Central memory CD8-positive, alpha-beta T cell (primary cell): ENCODE measurements at regions not wholly inside any gene's neighbourhood (a gene's known extent, or its start where the extent isn't known, plus 50 kb on each side); places are given as distances from the start of the nearest gene placed in this dataset.

Experiments used
- ATAC-seq: fragments of 150-1000 bp; cut with Tn5 transposase; replicated peaks from 2 replicates; pipeline ENCODE4 v1.10.0; 2022; ENCODE audit warnings: mild to moderate bottlenecking, moderate FRiP score, moderate number of reproducible peaks; ENCODE audit not compliant: poor library complexity, severe bottlenecking; ENCODE audit errors: extremely low read depth
- DNase-seq, 2 donors: peaks; one replicate each; pipeline ENCODE4 v3.0.0; 2021; ENCODE audit warnings: low spot score in 2 of 2
- H3K27ac Mint-ChIP-seq: one replicate; pipeline ENCODE4 v1.8.0; 2022; ENCODE audit warnings: low read depth, mild to moderate bottlenecking, moderate library complexity, mixed read lengths
- H3K27me3 Mint-ChIP-seq: one replicate; pipeline ENCODE4 v1.8.0; 2022; ENCODE audit warnings: mixed read lengths
- H3K36me3 Mint-ChIP-seq: one replicate; pipeline ENCODE4 v1.8.0; 2022; ENCODE audit warnings: mild to moderate bottlenecking, moderate library complexity, mixed read lengths; ENCODE audit not compliant: insufficient read depth
- H3K4me1 Mint-ChIP-seq: one replicate; pipeline ENCODE4 v1.8.0; 2022; ENCODE audit warnings: mixed read lengths
- H3K4me3 Mint-ChIP-seq: one replicate; pipeline ENCODE4 v1.8.0; 2022; ENCODE audit warnings: mild to moderate bottlenecking, moderate library complexity, mixed read lengths
- H3K9me3 Mint-ChIP-seq: one replicate; pipeline ENCODE4 v1.8.0; 2022; ENCODE audit warnings: mixed read lengths

DNA sequence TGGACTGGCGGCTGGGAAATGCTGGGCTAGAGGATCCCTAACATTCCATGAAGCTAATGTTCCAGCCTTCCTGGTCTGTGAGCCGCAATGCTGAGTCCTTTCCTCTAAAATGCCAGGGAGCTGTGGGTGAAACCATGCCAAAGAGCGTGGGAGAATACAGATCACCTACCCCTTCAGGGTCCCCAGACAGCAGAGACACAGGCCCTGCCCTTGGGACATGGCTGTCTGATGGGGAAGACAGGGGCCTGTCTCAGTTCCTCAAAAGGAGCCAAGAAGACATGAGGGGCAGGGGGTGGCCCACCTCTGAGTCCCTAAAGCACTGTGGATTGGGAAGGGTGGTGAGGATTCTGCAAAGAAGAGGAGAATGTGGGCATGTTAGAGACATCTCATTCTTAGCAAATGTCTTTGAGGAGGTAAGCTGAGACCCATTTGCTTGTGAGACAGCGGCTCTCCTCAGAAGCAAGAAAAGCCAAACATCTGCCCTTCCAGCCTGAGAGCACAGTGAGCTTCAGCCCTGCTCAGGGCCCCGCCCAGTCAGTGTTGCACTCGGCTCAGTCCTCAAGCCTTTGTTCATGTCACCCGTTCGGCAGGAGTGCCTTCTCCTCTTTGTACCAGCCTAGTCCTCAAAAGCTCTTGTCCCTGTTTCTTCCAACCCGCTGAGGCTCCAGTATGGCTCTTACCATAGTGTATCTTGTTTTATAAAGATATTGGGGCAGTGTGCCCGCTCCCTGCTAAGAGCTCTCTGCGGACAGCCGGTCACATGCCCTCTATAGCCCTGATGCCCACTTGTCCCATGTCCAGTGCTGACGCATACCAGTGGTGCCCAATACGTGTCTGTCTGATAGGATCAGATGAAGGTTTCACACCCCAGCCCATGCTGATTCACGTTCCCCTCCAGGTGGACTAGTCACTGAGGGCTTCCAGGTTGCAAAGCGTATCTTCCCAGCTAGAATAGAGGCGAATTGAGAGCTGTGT lies 286.2 kb downstream of the CYP26B1 start:
- no peaks in the 10 kb centered on the region for H3K9me3 Mint-ChIP-seq
- no peak overlapping the region for H3K4me3 Mint-ChIP-seq
- no peaks in the 10 kb centered on the region for H3K36me3 Mint-ChIP-seq
- H3K4me1 Mint-ChIP-seq, result no peaks in the 10 kb centered on the region
- no peak overlapping the region for H3K27ac Mint-ChIP-seq
- DNase-seq (no peak), ATAC-seq (no peak)
- H3K27me3 Mint-ChIP-seq, result peaks cover 32% of the 10 kb centered on the region

DNA sequence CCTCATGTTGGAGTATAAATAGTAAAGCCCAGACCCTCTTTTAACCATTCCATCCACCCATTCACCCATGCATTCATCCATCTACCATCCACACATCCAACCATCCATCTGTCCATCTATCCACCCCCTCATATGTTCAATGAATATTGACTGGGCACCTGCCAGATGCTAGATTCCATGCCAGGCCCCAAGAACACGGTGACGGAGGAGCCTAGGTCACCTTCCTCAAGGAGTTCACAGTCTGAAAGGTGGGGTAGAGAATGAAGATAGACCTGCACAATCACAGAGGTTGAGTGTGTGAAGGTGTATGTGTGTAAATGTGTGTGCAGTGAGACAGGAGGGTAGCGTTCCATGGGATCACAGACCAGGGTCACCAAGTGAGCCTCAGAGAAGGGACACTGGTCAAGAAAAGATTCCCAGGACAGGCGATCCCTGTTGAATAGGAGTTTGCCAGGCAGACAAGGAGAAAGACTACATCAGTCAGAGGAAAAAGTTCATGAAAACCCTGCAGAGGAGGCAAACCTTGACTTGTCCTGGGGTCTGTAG lies 287.2 kb downstream of the CYP26B1 start:
- Mint-ChIP-seq H3K27me3 (peaks cover 29% of the 10 kb centered on the region), H3K9me3 (no peaks in the 10 kb centered on the region), H3K27ac (no peak overlapping the region), H3K4me3 (no peak overlapping the region), H3K4me1 (no peaks in the 10 kb centered on the region), H3K36me3 (no peaks in the 10 kb centered on the region)
- ATAC-seq (no peak), DNase-seq (no peak)

DNA sequence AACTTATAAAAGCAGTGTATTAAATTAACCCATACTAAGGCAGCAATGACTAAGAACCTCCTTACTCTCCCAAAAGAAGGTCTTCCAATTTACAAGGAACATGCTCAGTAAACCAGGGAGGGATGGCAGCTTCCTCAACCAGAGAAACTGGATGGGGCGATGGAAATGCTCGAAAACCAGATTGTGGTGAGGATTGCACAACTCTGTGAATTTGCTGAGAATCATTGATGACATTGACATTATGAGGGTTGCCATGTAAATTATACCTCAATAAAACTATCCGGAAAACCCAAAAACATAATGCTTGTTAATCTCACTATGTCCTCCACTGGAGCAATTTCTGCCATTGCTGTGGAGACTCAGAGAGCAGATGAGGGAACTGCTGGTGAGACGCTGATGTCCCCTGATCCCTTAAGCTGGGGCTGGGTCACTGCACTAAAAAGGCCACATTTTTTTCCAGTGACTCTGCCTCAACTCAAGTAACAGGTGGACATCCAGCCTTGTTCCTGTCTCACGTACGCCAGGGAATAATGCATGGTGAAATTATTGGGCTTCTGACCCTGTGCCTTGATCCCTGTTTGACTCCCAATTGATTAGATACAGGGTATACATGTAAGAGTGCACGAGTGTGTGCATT lies 288.3 kb downstream of the CYP26B1 start:
- peaks cover 22% of the 10 kb centered on the region for H3K27me3 Mint-ChIP-seq
- no peaks in the 10 kb centered on the region for H3K4me1 Mint-ChIP-seq
- H3K27ac Mint-ChIP-seq, result no peak overlapping the region
- H3K36me3 Mint-ChIP-seq, result no peaks in the 10 kb centered on the region
- no peaks in the 10 kb centered on the region for H3K9me3 Mint-ChIP-seq
- DNase-seq (no peak), ATAC-seq (no peak)
- no peak overlapping the region for H3K4me3 Mint-ChIP-seq

DNA sequence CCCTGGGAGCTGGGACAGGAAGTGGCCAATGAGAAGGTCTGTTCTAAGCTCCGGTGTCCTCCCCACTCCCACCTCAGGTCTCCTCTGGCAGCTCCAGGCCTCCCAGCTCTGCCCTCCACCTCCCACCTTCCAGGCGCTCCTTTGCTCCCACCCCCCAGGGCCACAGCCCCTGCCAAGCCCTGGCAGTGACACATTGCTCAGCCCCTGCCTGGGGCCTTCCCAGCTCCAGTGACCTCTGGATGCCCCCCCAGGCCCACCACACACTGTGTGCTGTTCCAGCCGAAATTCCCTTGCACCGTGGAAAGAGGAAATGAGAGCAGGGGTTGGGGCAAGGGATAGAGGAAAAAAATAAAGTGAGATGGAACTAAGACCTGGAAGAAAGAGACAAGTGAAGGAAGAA lies 289.6 kb downstream of the CYP26B1 start:
- peaks cover 22% of the 10 kb centered on the region for H3K27me3 Mint-ChIP-seq
- H3K36me3 Mint-ChIP-seq, result no peaks in the 10 kb centered on the region
- H3K9me3 Mint-ChIP-seq, result no peaks in the 10 kb centered on the region
- no peak overlapping the region for H3K27ac Mint-ChIP-seq
- DNase-seq (no peak), ATAC-seq (no peak)
- no peaks in the 10 kb centered on the region for H3K4me1 Mint-ChIP-seq
- H3K4me3 Mint-ChIP-seq, result no peak overlapping the region

DNA sequence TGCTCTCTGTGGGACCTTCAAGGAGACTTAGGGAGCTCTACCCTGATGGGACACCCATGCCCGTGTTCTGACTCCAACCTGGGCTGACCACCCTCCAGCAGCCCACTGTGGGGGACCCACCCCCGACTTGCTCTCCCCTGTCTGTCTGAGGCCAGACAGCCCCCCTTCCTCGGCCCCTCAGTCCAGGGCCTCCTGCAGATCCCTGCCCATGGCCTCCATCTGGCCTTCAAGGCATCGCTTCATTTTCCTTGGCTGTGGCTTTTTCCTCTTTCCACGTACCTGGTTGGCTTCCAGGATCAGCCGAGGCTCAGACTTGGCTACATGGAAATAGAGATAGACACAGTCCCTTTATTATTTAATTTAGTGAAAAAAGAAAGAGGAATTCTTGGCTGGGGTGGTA lies 290.0 kb downstream of the CYP26B1 start:
- Mint-ChIP-seq H3K9me3 (no peaks in the 10 kb centered on the region), H3K27me3 (peaks cover 22% of the 10 kb centered on the region), H3K4me1 (no peaks in the 10 kb centered on the region), H3K27ac (no peak overlapping the region), H3K36me3 (no peaks in the 10 kb centered on the region), H3K4me3 (no peak overlapping the region)
- ATAC-seq, result no peak
- no peak for DNase-seq

DNA sequence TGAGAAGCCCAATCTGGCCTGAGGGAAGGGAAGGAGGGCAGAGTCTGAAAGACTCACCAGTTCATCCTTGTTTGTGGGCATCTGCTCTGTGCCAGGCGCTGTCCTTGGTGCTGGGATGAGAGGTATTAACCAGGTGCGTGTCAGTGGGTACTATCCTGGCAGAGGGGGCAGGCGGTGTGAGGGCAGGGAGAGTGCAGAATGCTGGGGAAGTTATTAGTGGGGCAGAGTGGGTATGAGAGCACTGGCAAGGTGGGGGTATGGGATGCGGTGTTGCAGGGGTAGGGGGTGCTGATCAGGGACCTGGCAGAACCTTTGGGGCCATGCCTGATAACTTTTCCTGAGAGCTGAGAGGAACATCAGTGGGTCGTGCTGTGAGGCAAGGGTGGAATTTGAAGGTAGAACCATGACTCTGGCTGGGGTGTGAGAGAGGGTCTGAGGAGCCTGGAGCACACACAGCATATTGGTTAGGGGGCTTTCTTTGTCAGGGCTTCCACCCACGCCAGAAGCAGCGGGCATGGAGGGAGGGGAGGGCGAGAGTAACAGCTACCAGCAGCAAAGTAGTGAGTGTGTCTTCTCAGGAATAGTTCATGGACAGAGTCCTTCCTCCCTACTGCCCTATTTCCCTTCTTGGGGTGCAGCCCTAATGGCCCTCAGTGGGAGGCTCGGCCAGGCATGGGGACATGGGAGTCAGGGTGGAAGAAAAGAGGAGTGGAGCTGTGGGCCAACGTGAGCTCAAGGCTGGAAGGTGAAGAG lies 290.7 kb downstream of the CYP26B1 start:
- Mint-ChIP-seq H3K9me3 (no peaks in the 10 kb centered on the region), H3K27ac (no peak overlapping the region), H3K4me1 (no peaks in the 10 kb centered on the region), H3K36me3 (no peaks in the 10 kb centered on the region), H3K27me3 (peaks cover 22% of the 10 kb centered on the region), H3K4me3 (no peak overlapping the region)
- no peak for DNase-seq
- no peak for ATAC-seq

DNA sequence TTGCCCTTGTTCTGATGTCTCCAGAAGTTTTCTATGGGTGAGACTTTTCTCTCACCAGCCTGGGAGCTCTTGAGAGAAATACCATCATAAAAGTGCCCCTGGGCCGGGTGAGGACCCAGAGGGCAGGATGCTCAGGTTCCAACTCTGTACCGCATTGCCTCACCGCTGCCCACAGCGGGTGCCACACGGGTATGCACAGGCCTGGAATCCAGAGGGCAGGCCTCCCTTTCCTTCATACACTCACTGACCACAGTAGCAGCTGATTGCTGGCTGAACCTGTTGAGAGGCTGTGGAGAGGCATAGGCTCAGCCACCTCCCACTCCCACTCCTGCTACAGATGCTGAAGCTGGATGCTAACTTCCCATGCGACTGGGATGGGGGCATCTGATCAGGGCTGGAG lies 293.8 kb downstream of the CYP26B1 start:
- H3K4me1 Mint-ChIP-seq, result no peaks in the 10 kb centered on the region
- no peak overlapping the region for H3K4me3 Mint-ChIP-seq
- DNase-seq, result no peak
- no peaks in the 10 kb centered on the region for H3K36me3 Mint-ChIP-seq
- no peak overlapping the region for H3K27ac Mint-ChIP-seq
- no peaks in the 10 kb centered on the region for H3K9me3 Mint-ChIP-seq
- peaks cover 22% of the 10 kb centered on the region for H3K27me3 Mint-ChIP-seq
- no peak for ATAC-seq

DNA sequence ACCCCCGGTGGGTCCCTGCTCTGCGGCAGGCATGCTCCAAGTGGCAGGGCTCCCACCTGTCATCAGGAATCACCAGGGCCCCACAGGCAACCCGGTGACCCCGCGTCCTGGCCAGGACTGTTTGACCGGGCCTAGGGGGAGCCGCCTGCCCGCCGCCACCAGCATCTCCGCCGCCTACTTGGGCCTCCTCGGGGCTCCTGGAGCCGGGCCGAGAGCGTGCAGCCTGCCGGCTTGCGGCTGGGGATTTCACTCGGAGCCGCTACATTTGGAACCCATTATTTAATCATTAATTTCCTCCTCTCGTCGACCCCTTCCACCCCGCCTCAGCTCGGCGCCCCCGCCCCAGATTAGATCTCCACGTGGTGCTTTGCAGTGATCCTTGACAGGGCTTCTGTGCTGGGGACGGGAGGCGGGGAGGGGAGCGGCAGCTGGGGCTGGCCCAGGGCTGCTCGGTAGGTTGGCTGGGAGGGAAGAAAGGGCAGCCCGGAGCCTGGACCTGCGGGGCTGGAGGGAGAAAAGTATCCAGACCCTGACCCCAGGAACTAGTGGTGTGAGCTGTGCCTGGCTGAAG lies 295.4 kb downstream of the CYP26B1 start:
- no peaks in the 10 kb centered on the region for H3K36me3 Mint-ChIP-seq
- no peak for ATAC-seq
- H3K4me3 Mint-ChIP-seq, result no peak overlapping the region
- no peak for DNase-seq
- H3K9me3 Mint-ChIP-seq, result no peaks in the 10 kb centered on the region
- H3K27ac Mint-ChIP-seq, result no peak overlapping the region
- H3K4me1 Mint-ChIP-seq, result no peaks in the 10 kb centered on the region
- peaks cover 16% of the 10 kb centered on the region for H3K27me3 Mint-ChIP-seq

DNA sequence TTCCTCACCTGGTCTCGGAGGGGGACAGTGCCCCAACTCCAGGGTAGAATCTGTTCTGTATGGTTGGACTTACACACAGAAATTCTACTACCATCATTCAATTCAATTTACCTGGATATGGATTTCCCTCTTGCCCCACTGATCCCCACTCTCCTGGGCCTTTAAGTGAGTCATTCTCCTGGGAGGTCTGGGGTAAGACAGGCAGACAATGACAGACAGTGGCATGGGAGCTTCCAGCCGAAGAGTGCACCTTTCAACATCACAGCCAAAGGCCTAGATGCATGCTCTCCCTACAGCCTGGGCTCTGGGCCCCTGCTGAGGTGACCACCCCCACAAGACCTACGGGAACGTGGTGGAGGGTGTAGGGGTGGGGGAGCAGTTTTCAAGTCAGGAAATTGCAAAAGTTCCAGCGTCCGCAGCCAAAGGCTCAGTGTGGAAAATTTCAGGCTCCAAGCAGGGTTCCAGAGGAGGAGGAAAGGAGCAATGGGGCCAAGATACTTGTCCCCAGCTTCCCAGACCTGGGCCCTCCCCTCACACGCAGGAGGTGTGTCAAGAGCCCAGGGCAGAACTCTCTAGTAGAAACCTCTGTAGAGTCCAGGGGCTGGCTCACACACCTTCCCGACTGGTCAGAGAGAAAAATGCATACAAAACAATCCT lies 296.4 kb downstream of the CYP26B1 start:
- Mint-ChIP-seq H3K4me1 (no peaks in the 10 kb centered on the region), H3K27ac (no peak overlapping the region), H3K27me3 (peaks cover 6% of the 10 kb centered on the region), H3K4me3 (no peak overlapping the region), H3K36me3 (no peaks in the 10 kb centered on the region), H3K9me3 (no peaks in the 10 kb centered on the region)
- no peak for ATAC-seq
- DNase-seq, result no peak

DNA sequence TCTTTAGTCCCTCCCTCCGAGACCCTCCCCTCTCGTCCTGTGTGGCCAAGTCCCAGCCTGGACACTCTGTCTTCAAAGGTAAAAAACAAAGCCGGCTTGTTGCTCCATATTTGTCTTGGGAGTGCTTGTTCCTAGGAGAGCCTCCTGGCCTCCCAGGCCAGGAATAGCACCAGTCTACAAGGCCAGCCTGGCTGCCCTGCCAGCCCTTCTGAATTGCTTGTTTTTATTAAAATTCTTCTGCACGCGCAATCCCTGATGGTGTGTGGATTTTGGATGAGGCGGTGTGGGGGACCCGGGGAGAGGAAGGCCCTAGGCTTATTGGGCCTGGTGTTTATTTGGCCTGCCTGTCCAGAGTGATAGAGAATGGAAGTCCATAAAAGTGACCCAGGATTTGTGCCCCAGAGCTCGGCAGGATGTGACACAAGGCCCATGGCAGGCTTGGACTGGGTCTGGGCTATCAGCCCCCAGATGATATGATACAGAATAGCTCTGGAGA lies 297.3 kb downstream of the CYP26B1 start:
- no peaks in the 10 kb centered on the region for H3K36me3 Mint-ChIP-seq
- no peak overlapping the region for H3K4me3 Mint-ChIP-seq
- DNase-seq (no peak), ATAC-seq (no peak)
- no peaks in the 10 kb centered on the region for H3K9me3 Mint-ChIP-seq
- H3K4me1 Mint-ChIP-seq, result no peaks in the 10 kb centered on the region
- no peak overlapping the region for H3K27ac Mint-ChIP-seq
- peaks cover 6% of the 10 kb centered on the region for H3K27me3 Mint-ChIP-seq

DNA sequence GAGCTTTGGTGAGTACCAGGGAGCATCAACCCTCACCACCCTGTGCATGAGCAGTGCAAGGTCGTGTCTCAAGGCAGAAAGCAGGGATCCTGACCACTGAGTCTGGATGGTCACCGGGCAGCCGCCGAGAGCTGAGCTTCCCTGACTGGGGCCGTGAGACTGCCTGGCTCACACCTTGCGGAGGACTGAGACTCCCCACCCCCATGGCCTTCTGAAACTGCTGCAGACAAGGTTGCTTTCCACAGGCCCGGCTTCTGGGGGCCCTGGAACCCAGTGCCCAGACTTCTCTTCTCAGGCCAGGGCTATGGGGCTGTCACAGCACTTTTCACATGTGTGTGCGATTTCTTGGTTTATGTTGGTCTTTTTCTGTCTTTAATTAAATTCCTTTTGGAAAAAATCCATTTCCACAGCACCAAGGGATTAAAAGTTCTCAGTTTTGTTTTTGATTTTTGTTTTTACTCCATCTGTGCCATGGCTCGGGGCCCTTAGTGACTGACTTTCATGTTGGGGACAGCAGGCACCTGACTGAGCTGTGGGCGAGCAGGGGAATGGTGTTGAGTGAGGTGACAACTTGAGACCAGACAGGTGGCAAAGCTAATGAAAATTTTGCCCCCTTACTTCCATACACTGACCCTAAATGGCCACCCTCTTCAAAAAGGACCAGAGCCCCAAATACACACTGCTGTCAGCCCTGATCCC lies 297.9 kb downstream of the CYP26B1 start:
- no peak overlapping the region for H3K27ac Mint-ChIP-seq
- DNase-seq (no peak), ATAC-seq (no peak)
- H3K9me3 Mint-ChIP-seq, result no peaks in the 10 kb centered on the region
- peaks cover 6% of the 10 kb centered on the region for H3K27me3 Mint-ChIP-seq
- H3K4me1 Mint-ChIP-seq, result no peaks in the 10 kb centered on the region
- no peak overlapping the region for H3K4me3 Mint-ChIP-seq
- no peaks in the 10 kb centered on the region for H3K36me3 Mint-ChIP-seq
